NCI-H1092 (cell line): ENCODE measurements at regions not wholly inside any gene's neighbourhood (a gene's known extent, or its start where the extent isn't known, plus 50 kb on each side); places are given as distances from the start of the nearest gene placed in this dataset.

Source experiments
- DNase-seq: peaks from one replicate; lab custom pipeline; 2025; lab: John Stamatoyannopoulos, UW

GRCh38 chr10:117425974-117426566, 50.8 kb upstream of the PDZD8 start:
- no peak for DNase-seq

GRCh38 chr10:117424883-117425649, 49.8 kb upstream of the PDZD8 start:
- DNase-seq, result no peak
